ENCODE measurements at regions not wholly inside any gene's neighbourhood (a gene's known extent, or its start where the extent isn't known, plus 50 kb on each side); places are given as distances from the start of the nearest gene placed in this dataset.

DNA sequence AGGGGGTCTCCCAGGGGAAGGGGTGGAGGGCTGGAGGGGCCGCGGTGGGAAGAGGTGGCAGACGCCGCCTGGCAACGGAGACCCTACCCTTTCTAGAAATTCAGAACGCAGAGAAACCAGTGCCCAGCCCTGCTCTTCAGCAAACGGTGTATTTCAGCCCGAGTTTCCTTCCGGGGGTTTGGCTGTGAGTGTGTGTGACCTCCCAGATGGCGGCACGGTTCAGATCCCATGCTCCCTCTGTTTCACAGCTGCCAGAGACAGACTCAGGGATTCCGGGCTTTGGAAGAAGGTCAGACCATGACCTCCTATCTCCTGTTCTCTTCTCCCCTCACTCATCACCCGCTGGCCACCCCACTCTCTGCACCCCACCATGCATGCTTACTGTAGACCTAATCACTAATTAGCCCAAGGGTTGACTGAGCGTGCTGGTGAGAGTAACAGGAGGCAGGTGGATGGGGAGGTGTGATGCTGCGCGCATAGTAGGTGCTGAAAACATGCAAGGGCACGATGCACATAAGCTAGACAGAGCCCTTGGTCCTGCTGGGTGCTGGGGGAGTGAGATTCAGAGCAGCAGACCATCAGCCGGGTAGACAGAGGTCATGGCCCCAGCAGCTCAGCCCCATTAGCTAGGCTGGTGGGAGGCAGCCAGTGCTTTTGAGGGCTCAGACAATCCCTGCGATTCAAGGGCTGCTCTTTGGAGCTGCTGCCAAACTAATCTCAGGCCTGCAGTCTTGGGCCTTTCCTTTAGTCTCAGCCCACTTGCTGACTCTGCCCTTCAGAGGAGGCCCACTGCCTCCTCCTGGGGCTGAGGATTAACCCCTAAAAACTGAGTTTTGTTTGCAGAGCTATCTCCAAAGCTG, 256.5 kb upstream of the CADM1 start:
- TF ChIP-seq POLR2AphosphoS5 (IDR thresholded peaks at IDR 0.05; ENCODE audit: low read depth, low read length), result no peak
- TF ChIP-seq, protein P1, sequence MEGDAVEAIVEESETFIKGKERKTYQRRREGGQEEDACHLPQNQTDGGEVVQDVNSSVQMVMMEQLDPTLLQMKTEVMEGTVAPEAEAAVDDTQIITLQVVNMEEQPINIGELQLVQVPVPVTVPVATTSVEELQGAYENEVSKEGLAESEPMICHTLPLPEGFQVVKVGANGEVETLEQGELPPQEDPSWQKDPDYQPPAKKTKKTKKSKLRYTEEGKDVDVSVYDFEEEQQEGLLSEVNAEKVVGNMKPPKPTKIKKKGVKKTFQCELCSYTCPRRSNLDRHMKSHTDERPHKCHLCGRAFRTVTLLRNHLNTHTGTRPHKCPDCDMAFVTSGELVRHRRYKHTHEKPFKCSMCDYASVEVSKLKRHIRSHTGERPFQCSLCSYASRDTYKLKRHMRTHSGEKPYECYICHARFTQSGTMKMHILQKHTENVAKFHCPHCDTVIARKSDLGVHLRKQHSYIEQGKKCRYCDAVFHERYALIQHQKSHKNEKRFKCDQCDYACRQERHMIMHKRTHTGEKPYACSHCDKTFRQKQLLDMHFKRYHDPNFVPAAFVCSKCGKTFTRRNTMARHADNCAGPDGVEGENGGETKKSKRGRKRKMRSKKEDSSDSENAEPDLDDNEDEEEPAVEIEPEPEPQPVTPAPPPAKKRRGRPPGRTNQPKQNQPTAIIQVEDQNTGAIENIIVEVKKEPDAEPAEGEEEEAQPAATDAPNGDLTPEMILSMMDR (IDR thresholded peaks at IDR 0.05), result no peak
- no peak for TF ChIP-seq GABPA (IDR thresholded peaks at IDR 0.05; ENCODE audit: low read depth)
- no peak for TF ChIP-seq PBX3 (IDR thresholded peaks at IDR 0.05)
- no peak for TF ChIP-seq TCF12 (IDR thresholded peaks at IDR 0.05)
- TF ChIP-seq, protein P2, sequence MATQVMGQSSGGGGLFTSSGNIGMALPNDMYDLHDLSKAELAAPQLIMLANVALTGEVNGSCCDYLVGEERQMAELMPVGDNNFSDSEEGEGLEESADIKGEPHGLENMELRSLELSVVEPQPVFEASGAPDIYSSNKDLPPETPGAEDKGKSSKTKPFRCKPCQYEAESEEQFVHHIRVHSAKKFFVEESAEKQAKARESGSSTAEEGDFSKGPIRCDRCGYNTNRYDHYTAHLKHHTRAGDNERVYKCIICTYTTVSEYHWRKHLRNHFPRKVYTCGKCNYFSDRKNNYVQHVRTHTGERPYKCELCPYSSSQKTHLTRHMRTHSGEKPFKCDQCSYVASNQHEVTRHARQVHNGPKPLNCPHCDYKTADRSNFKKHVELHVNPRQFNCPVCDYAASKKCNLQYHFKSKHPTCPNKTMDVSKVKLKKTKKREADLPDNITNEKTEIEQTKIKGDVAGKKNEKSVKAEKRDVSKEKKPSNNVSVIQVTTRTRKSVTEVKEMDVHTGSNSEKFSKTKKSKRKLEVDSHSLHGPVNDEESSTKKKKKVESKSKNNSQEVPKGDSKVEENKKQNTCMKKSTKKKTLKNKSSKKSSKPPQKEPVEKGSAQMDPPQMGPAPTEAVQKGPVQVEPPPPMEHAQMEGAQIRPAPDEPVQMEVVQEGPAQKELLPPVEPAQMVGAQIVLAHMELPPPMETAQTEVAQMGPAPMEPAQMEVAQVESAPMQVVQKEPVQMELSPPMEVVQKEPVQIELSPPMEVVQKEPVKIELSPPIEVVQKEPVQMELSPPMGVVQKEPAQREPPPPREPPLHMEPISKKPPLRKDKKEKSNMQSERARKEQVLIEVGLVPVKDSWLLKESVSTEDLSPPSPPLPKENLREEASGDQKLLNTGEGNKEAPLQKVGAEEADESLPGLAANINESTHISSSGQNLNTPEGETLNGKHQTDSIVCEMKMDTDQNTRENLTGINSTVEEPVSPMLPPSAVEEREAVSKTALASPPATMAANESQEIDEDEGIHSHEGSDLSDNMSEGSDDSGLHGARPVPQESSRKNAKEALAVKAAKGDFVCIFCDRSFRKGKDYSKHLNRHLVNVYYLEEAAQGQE (IDR thresholded peaks at IDR 0.05; ENCODE audit: low read depth, low read length), result no peak
- TF ChIP-seq YY1 (IDR thresholded peaks at IDR 0.05; ENCODE audit: low read depth), result no peak
- TF ChIP-seq RFX5 (IDR thresholded peaks at IDR 0.05; ENCODE audit: low read length), result no peak
- TF ChIP-seq RXRA (IDR thresholded peaks at IDR 0.05; ENCODE audit: borderline replicate concordance, low read depth), result no peak
- TF ChIP-seq TAF1 (IDR thresholded peaks at IDR 0.05; ENCODE audit: borderline replicate concordance, low read depth, low read length), result no peak

Measured in SK-N-SH (cell line).